ENCODE measurements at regions not wholly inside any gene's neighbourhood (a gene's known extent, or its start where the extent isn't known, plus 50 kb on each side); places are given as distances from the start of the nearest gene placed in this dataset.

DNA sequence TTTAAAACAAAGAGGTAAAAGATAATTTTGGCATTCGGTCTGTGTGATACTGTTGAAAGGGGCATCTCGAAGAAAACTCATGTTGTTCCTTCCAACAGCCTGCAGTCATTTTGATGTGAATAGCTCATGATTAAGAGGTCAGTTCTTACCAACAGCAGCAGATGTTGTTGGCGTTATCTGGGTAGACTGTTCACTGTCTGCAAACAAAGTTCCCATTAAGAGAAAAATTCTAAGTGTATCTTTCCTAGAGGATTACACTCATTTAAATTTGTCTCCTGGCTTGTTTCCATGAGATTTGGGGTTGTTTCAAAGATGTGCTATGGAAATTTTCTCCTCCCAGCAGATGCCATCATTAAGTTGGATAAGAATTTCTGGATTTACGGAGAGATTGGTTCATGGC is 138.2 kb upstream of the RORB start:
- DNase-seq (ENCODE audit: low read depth): no peak
- H3K4me3 ChIP-seq (ENCODE audit: low read depth, low read length): no peak overlapping the region
- no peaks in the 10 kb centered on the region for H3K36me3 ChIP-seq (ENCODE audit: control insufficient read depth, insufficient read depth, low read length)
- no peak for TF ChIP-seq CTCF (IDR thresholded peaks at IDR 0.05; ENCODE audit: insufficient read depth, low read length, poor library complexity, severe bottlenecking)
- H3K27me3 ChIP-seq (ENCODE audit: control insufficient read depth, insufficient read depth, low read length): no peaks in the 10 kb centered on the region

- Histone ChIP-seq H3K4me3 (ENCODE audit: low read depth, low read length) (no peak overlapping the region), H3K36me3 (ENCODE audit: control insufficient read depth, insufficient read depth, low read length) (no peaks in the 10 kb centered on the region), H3K27me3 (ENCODE audit: control insufficient read depth, insufficient read depth, low read length) (no peaks in the 10 kb centered on the region)
- DNase-seq (ENCODE audit: low read depth): no peak
- TF ChIP-seq CTCF (IDR thresholded peaks at IDR 0.05; ENCODE audit: insufficient read depth, low read length, poor library complexity, severe bottlenecking): no peak
These were observed 135.6 kb upstream of the RORB start for GRCh38 chr9:74361508-74361907.

DNA sequence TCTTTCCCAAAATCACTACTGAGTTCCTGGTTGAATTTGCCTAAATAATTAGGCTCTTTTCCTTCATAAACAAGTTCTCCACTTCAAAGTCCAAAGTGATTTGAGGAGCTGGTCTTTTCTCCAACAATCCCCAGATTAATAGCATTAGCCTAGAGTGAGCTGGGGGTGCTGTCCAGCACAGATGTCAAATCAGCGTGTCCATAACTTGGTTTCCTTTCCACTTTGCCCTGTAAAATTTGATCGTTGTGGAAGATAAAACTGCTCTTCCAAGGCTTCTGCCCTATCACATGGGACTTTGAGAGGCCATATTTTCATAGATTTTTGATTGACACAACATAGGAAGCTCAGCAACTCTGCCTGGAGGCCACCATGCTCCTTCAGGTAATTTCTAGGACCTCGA is 134.7 kb upstream of the RORB start:
- Histone ChIP-seq H3K4me3 (ENCODE audit: low read depth, low read length) (no peak overlapping the region), H3K27me3 (ENCODE audit: control insufficient read depth, insufficient read depth, low read length) (no peaks in the 10 kb centered on the region), H3K36me3 (ENCODE audit: control insufficient read depth, insufficient read depth, low read length) (no peaks in the 10 kb centered on the region)
- DNase-seq (ENCODE audit: low read depth): no peak
- TF ChIP-seq CTCF (IDR thresholded peaks at IDR 0.05; ENCODE audit: insufficient read depth, low read length, poor library complexity, severe bottlenecking): no peak

GRCh38 chr9:74366111-74366510 is 131.0 kb upstream of the RORB start:
- no peaks in the 10 kb centered on the region for H3K36me3 ChIP-seq (ENCODE audit: control insufficient read depth, insufficient read depth, low read length)
- TF ChIP-seq CTCF (IDR thresholded peaks at IDR 0.05; ENCODE audit: insufficient read depth, low read length, poor library complexity, severe bottlenecking): no peak
- H3K4me3 ChIP-seq (ENCODE audit: low read depth, low read length): no peak overlapping the region
- no peaks in the 10 kb centered on the region for H3K27me3 ChIP-seq (ENCODE audit: control insufficient read depth, insufficient read depth, low read length)
- DNase-seq (ENCODE audit: low read depth): no peak

- no peaks in the 10 kb centered on the region for H3K36me3 ChIP-seq (ENCODE audit: control insufficient read depth, insufficient read depth, low read length)
- TF ChIP-seq CTCF (IDR thresholded peaks at IDR 0.05; ENCODE audit: insufficient read depth, low read length, poor library complexity, severe bottlenecking): no peak
- no peak for DNase-seq (ENCODE audit: low read depth)
- no peaks in the 10 kb centered on the region for H3K27me3 ChIP-seq (ENCODE audit: control insufficient read depth, insufficient read depth, low read length)
- no peak overlapping the region for H3K4me3 ChIP-seq (ENCODE audit: low read depth, low read length)
These were observed 127.3 kb upstream of the RORB start for GRCh38 chr9:74369844-74370243.

- no peak for DNase-seq (ENCODE audit: low read depth)
- H3K36me3 ChIP-seq (ENCODE audit: control insufficient read depth, insufficient read depth, low read length): no peaks in the 10 kb centered on the region
- no peak overlapping the region for H3K4me3 ChIP-seq (ENCODE audit: low read depth, low read length)
- H3K27me3 ChIP-seq (ENCODE audit: control insufficient read depth, insufficient read depth, low read length): no peaks in the 10 kb centered on the region
- TF ChIP-seq CTCF (IDR thresholded peaks at IDR 0.05; ENCODE audit: insufficient read depth, low read length, poor library complexity, severe bottlenecking): no peak
These were observed 123.8 kb upstream of the RORB start for GRCh38 chr9:74373348-74373747.

All from kidney epithelial cell (primary cell).